GM06990 (cell line): ENCODE measurements at regions not wholly inside any gene's neighbourhood (a gene's known extent, or its start where the extent isn't known, plus 50 kb on each side); places are given as distances from the start of the nearest gene placed in this dataset.
"Not testable (repeated sequence)": the region's sequence is repeated elsewhere in the genome, so short reads cannot be mapped to it uniquely, and the experiment has no call there.

ENCODE experiments used
- DNase-seq: peaks from one replicate; pipeline ENCODE4 v3.0.0-alpha.2; 2011; ENCODE audit not compliant: insufficient read length; ENCODE audit errors: extremely low read depth
- H3K27me3 ChIP-seq: replicated peaks from 2 replicates; pipeline ENCODE4 v1.6.0; 2011; ENCODE audit warnings: low read length; ENCODE audit not compliant: control insufficient read depth, insufficient read depth
- H3K36me3 ChIP-seq: 2 replicates; pipeline ENCODE4 v1.5.1; 2011; ENCODE audit warnings: low read length; ENCODE audit not compliant: control insufficient read depth, insufficient read depth
- H3K4me3 ChIP-seq: replicated peaks from 2 replicates; pipeline ENCODE4 v1.5.1; 2011; ENCODE audit warnings: low read depth, mild to moderate bottlenecking, control low read depth, low read length
- CTCF ChIP-seq: IDR thresholded peaks from 2 replicates; pipeline ENCODE4 v1.5.1; 2011; ENCODE audit warnings: low read length, control low read depth, mild to moderate bottlenecking, inconsistent platforms; ENCODE audit not compliant: insufficient read depth, poor library complexity, severe bottlenecking

- Histone ChIP-seq H3K36me3 (no peaks in the 10 kb centered on the region), H3K4me3 (no peak overlapping the region), H3K27me3 (peaks cover 3% of the 10 kb centered on the region; the same call in 1 of the 2 replicates)
- DNase-seq = no peak
- no peak for TF ChIP-seq CTCF
These were observed 96.3 kb downstream of the HIF1AN start for GRCh38 chr10:100632027-100632426.

GRCh38 chr10:100634034-100634433, 98.3 kb downstream of the HIF1AN start:
- Histone ChIP-seq H3K4me3 (no peak overlapping the region), H3K36me3 (no peaks in the 10 kb centered on the region), H3K27me3 (peaks cover 3% of the 10 kb centered on the region; the same call in 1 of the 2 replicates)
- DNase-seq = no peak
- no peak for TF ChIP-seq CTCF

GRCh38 chr10:100636848-100637553, 101.3 kb downstream of the HIF1AN start:
- no peak overlapping the region for H3K4me3 ChIP-seq
- H3K36me3 ChIP-seq = no peaks in the 10 kb centered on the region
- H3K27me3 ChIP-seq = peaks cover 3% of the 10 kb centered on the region; the same call in 1 of the 2 replicates
- DNase-seq = no peak
- no peak for TF ChIP-seq CTCF

- no peak overlapping the region for H3K4me3 ChIP-seq
- peaks cover 3% of the 10 kb centered on the region; the same call in 1 of the 2 replicates for H3K27me3 ChIP-seq
- no peak for DNase-seq
- no peaks in the 10 kb centered on the region for H3K36me3 ChIP-seq
- peak; percentile 48 for TF ChIP-seq CTCF
These were observed 102.0 kb downstream of the HIF1AN start for GRCh38 chr10:100637785-100638184.

GRCh38 chr10:100638969-100639368, 103.2 kb downstream of the HIF1AN start:
- H3K36me3 ChIP-seq, H3K4me3 ChIP-seq, H3K27me3 ChIP-seq, DNase-seq: not testable (repeated sequence)

GRCh38 chr10:100642295-100642994, 102.9 kb upstream of the PAX2 start:
- Histone ChIP-seq H3K36me3 (no peaks in the 10 kb centered on the region), H3K4me3 (no peak overlapping the region), H3K27me3 (no peaks in the 10 kb centered on the region)
- no peak for DNase-seq
- no peak for TF ChIP-seq CTCF
